GM12872 (cell line): ENCODE measurements at regions not wholly inside any gene's neighbourhood (a gene's known extent, or its start where the extent isn't known, plus 50 kb on each side); places are given as distances from the start of the nearest gene placed in this dataset.

Source experiments
- CTCF ChIP-seq: IDR thresholded peaks from 3 replicates; pipeline ENCODE4 v1.5.1; 2011; ENCODE audit warnings: low read depth, mild to moderate bottlenecking, low read length, moderate library complexity; ENCODE audit not compliant: insufficient read depth

GRCh38 chr1:224517171-224517570 is 82.6 kb upstream of the WDR26 start:
- TF ChIP-seq CTCF, result no peak

- TF ChIP-seq CTCF, result no peak
Measured at GRCh38 chr1:224518528-224518927, 83.9 kb upstream of the WDR26 start.

- TF ChIP-seq CTCF, result no peak
Measured at GRCh38 chr1:224519874-224520273, 85.3 kb upstream of the WDR26 start.

- TF ChIP-seq CTCF, result no peak
Measured at GRCh38 chr1:224520808-224521207, 86.2 kb upstream of the WDR26 start.

GRCh38 chr1:224521904-224522734 is 87.5 kb upstream of the WDR26 start:
- peak; percentile 34; the same call in 1 of the 3 replicates for TF ChIP-seq CTCF

GRCh38 chr1:224523676-224524075 is 89.1 kb upstream of the WDR26 start:
- TF ChIP-seq CTCF, result no peak

- TF ChIP-seq CTCF, result no peak
Measured at GRCh38 chr1:224524679-224525078, 90.1 kb upstream of the WDR26 start.
